ENCODE measurements at regions not wholly inside any gene's neighbourhood (a gene's known extent, or its start where the extent isn't known, plus 50 kb on each side); places are given as distances from the start of the nearest gene placed in this dataset.

GRCh38 chr20:50368813-50369224, 141.4 kb upstream of the PTPN1 start:
- TF ChIP-seq GATA2 (IDR thresholded peaks at IDR 0.05; ENCODE audit: low read depth, low read length), result no peak
- no peak for TF ChIP-seq GATA3 (IDR thresholded peaks at IDR 0.05; ENCODE audit: low read depth, low read length)
